GM12892 (cell line): ENCODE measurements at regions not wholly inside any gene's neighbourhood (a gene's known extent, or its start where the extent isn't known, plus 50 kb on each side); places are given as distances from the start of the nearest gene placed in this dataset.

ENCODE experiments used
- POLR2A ChIP-seq: IDR thresholded peaks from 2 replicates; pipeline ENCODE4 v1.6.1; 2011; ENCODE audit warnings: low read depth, low read length, control low read depth
- POLR2AphosphoS5 ChIP-seq: IDR thresholded peaks from 2 replicates; pipeline ENCODE4 v1.6.1; 2011; ENCODE audit warnings: low read depth, low read length, control low read depth

DNA sequence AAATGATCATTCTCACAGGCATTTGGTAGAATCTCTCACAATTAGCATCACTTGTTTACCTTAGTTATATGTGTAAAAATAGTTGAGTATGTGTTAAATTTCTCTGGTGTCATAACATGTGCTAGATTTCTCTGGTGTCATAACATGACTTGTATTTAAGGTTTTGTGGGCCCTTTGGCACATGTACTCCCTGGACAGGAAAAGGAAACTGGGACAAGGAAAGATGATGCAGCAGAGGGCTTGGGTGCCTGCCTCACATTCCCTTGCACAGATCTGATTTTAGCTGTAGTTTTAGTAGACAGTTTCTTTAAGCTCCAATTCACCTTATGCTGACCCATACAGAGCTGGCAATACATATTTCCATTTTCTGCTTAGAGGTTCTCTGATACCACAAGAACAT, 726.0 kb downstream of the C4orf33 start:
- TF ChIP-seq POLR2AphosphoS5: no peak
- TF ChIP-seq POLR2A: no peak
